Mucosa of stomach (tissue), 1 donor: ENCODE measurements at regions not wholly inside any gene's neighbourhood (a gene's known extent, or its start where the extent isn't known, plus 50 kb on each side); places are given as distances from the start of the nearest gene placed in this dataset.

ENCODE experiments used
- H3K27me3 ChIP-seq: one replicate; pipeline ENCODE4 v1.7.0; 2013; ENCODE audit warnings: mild to moderate bottlenecking, low read length; ENCODE audit not compliant: control insufficient read depth, insufficient read depth
- H3K36me3 ChIP-seq: one replicate; pipeline ENCODE4 v1.7.0; 2013; ENCODE audit warnings: low read length; ENCODE audit not compliant: control insufficient read depth, insufficient read depth
- H3K4me1 ChIP-seq: one replicate; pipeline ENCODE4 v1.7.0; 2013; ENCODE audit warnings: mild to moderate bottlenecking, low read length; ENCODE audit not compliant: control insufficient read depth, insufficient read depth
- H3K4me3 ChIP-seq: one replicate; pipeline ENCODE4 v1.7.0; 2013; ENCODE audit warnings: low read length
- H3K9ac ChIP-seq: one replicate; pipeline ENCODE4 v1.7.0; 2013; ENCODE audit warnings: mild to moderate bottlenecking, low read length, moderate library complexity
- H3K9me3 ChIP-seq: one replicate; pipeline ENCODE4 v1.7.0; 2013; ENCODE audit warnings: mild to moderate bottlenecking, low read length, moderate library complexity; ENCODE audit not compliant: control insufficient read depth
- donor health status: Pancreatic carcinoma.

DNA sequence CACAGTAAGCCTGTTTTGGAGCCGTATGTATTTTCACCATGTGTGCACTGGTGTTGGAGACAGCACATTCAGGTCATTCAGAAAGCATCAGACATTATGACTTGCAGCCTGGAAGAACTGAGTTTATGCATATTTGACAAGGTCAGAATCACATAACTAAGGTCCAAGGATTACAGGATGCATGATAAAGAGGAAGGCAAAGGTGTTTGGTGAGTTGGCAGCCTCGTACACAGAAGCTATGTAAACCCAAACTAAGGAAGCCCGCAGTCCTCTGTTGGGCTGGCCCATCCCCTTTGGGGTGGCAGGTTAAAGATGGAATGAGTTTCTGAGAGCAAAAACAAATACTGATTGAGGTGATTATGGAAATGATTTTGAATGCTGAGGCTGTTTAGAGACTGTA lies 218.4 kb downstream of the KTN1 start:
- Histone ChIP-seq H3K27me3 (no peaks in the 10 kb centered on the region), H3K4me3 (no peak overlapping the region), H3K9me3 (no peaks in the 10 kb centered on the region), H3K36me3 (no peaks in the 10 kb centered on the region), H3K4me1 (peaks cover 60% of the 10 kb centered on the region), H3K9ac (no peak overlapping the region)

- H3K4me1 ChIP-seq, result peaks cover 60% of the 10 kb centered on the region
- no peaks in the 10 kb centered on the region for H3K9me3 ChIP-seq
- no peaks in the 10 kb centered on the region for H3K36me3 ChIP-seq
- H3K9ac ChIP-seq, result no peak overlapping the region
- no peak overlapping the region for H3K4me3 ChIP-seq
- no peaks in the 10 kb centered on the region for H3K27me3 ChIP-seq
Observed at GRCh38 chr14:55799508-55800095, 219.6 kb downstream of the KTN1 start.

- no peaks in the 10 kb centered on the region for H3K36me3 ChIP-seq
Observed at GRCh38 chr14:55800156-55800785, 220.3 kb downstream of the KTN1 start.

GRCh38 chr14:55801121-55801520 lies 221.1 kb downstream of the KTN1 start:
- Histone ChIP-seq H3K27me3 (no peaks in the 10 kb centered on the region), H3K9me3 (no peaks in the 10 kb centered on the region), H3K4me1 (peaks cover 61% of the 10 kb centered on the region), H3K36me3 (no peaks in the 10 kb centered on the region), H3K4me3 (no peak overlapping the region), H3K9ac (no peak overlapping the region)

More at GRCh38 chr14:55800156-55800785, 220.3 kb downstream of the KTN1 start:
- peaks cover 60% of the 10 kb centered on the region for H3K4me1 ChIP-seq
- no peaks in the 10 kb centered on the region for H3K9me3 ChIP-seq
- H3K9ac ChIP-seq, result no peak overlapping the region
- H3K4me3 ChIP-seq, result no peak overlapping the region
- H3K27me3 ChIP-seq, result no peaks in the 10 kb centered on the region

GRCh38 chr14:55802986-55803872 lies 223.2 kb downstream of the KTN1 start:
- H3K27me3 ChIP-seq, result no peaks in the 10 kb centered on the region
- peaks cover 69% of the 10 kb centered on the region for H3K4me1 ChIP-seq
- no peaks in the 10 kb centered on the region for H3K9me3 ChIP-seq
- no peaks in the 10 kb centered on the region for H3K36me3 ChIP-seq
- peak overlapping the region; percentile 38 for H3K9ac ChIP-seq
- no peak overlapping the region for H3K4me3 ChIP-seq

DNA sequence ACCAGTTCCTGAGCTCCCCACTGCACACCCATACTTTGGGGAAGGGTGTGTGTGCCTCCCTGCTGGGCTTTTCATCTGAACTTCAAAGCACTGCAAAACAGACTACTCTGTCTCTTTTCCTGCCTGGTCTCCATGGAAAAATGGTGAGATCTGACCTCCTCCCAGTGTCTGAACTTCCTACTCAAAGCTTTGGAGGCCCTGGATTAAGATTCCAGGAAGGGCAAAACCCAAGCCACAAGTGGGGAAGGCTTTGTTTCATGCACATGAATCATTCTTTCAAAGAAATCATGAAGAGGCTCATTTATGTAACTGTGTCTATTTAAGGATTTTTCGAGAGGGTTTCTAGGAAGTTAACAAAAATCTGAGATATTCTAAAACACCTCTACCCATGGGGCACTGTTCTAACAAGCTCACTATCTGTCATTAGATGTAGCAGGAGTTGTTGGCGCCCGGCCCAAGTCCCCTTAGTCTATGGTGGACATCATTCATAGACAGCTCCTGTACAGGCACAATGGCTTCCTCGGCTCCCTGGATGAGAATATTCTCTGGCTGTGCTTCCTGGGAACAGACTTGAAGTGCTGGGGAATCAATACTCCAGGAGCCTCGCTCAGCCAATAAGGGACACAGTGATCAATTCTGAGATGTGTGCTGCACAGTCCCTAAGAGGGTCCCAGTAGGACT lies 224.0 kb downstream of the KTN1 start:
- Histone ChIP-seq H3K9me3 (no peaks in the 10 kb centered on the region), H3K4me3 (no peak overlapping the region), H3K9ac (peak overlapping the region; percentile 38), H3K4me1 (peaks cover 63% of the 10 kb centered on the region), H3K36me3 (no peaks in the 10 kb centered on the region), H3K27me3 (no peaks in the 10 kb centered on the region)

GRCh38 chr14:55805250-55805649 lies 225.2 kb downstream of the KTN1 start:
- Histone ChIP-seq H3K4me1 (peaks cover 54% of the 10 kb centered on the region), H3K36me3 (no peaks in the 10 kb centered on the region), H3K27me3 (no peaks in the 10 kb centered on the region), H3K9me3 (no peaks in the 10 kb centered on the region), H3K9ac (no peak overlapping the region), H3K4me3 (no peak overlapping the region)

DNA sequence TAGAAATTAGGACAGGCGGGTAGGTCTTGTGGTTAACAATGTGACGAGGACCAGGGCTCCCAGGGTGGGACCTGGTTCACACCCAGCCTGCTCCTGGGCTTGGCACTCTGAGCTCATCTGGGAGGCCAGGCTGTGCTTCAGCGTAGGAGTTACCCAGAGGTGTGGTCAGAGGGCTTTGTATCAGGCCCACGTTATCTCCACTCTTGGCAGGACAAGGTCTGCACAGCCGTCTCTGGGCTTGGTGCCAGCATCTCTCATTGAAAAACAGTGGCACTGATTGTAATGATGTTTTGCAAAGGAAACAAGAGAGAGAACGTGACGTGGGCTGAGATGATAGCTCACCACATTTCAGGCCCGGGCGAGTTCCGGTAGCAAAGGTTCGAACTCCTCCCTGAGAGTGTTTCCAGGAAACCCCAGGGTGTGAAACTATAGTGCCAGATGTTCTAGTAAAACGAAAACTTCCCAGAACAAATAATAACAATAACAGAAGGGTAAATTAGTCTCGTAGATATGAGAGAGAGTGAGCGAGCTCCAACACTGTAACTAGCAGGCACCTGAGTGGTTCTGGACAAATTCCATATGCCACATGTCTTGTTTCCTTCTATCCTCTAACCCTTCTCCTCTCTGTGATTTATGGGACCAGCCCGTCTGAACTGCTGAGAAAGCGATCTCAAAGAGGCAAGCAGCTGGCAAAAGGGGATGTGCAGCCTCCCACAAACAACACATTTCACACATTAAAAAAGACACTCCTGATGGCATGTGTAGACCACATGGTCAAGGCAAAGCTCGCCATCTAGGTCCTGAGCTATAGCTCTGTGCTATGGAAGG lies 227.3 kb downstream of the KTN1 start:
- Histone ChIP-seq H3K4me3 (no peak overlapping the region), H3K36me3 (no peaks in the 10 kb centered on the region), H3K9ac (peak overlapping the region; percentile 73), H3K27me3 (no peaks in the 10 kb centered on the region), H3K9me3 (no peaks in the 10 kb centered on the region), H3K4me1 (peaks cover 49% of the 10 kb centered on the region)

- Histone ChIP-seq H3K9ac (peak overlapping the region; percentile 5), H3K9me3 (no peaks in the 10 kb centered on the region), H3K4me3 (no peak overlapping the region), H3K36me3 (no peaks in the 10 kb centered on the region), H3K27me3 (no peaks in the 10 kb centered on the region), H3K4me1 (peaks cover 43% of the 10 kb centered on the region)
Observed at GRCh38 chr14:55807881-55808379, 227.9 kb downstream of the KTN1 start.

DNA sequence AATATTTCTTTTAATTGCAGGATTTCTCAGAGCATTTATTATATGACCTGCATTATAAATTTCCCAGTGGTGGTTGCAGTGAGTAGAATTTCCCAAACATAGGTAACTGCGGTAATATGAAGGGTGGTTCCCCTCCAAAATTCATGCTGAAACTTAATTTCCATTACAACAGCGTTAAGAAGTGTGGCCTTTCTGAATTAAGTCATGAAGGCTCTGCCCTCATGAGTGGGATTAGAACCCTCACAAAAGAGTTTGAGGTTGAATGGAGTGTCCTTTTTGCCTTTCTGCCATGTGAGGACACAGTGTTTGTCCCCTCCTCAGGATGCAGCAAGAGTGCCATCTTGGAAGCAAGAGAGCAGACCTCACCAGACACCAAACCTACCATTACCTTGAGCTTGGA lies 233.6 kb downstream of the KTN1 start:
- no peak overlapping the region for H3K4me3 ChIP-seq
- H3K4me1 ChIP-seq, result peaks cover 7% of the 10 kb centered on the region
- no peaks in the 10 kb centered on the region for H3K27me3 ChIP-seq
- no peak overlapping the region for H3K9ac ChIP-seq
- H3K9me3 ChIP-seq, result no peaks in the 10 kb centered on the region
- no peaks in the 10 kb centered on the region for H3K36me3 ChIP-seq

GRCh38 chr14:55814064-55814463 lies 234.1 kb downstream of the KTN1 start:
- Histone ChIP-seq H3K36me3 (no peaks in the 10 kb centered on the region), H3K27me3 (no peaks in the 10 kb centered on the region), H3K4me3 (no peak overlapping the region), H3K9ac (no peak overlapping the region), H3K9me3 (no peaks in the 10 kb centered on the region), H3K4me1 (peaks cover 11% of the 10 kb centered on the region)
